H1 (cell line): ENCODE measurements at regions not wholly inside any gene's neighbourhood (a gene's known extent, or its start where the extent isn't known, plus 50 kb on each side); places are given as distances from the start of the nearest gene placed in this dataset.

Experiments used
- KDM1A ChIP-seq: fragments of 200-600, 300-600 bp; sonication (generic); IDR thresholded peaks from 2 replicates; pipeline ENCODE4 v1.7.1; 2016; ENCODE audit warnings: mild to moderate bottlenecking, low read length, borderline replicate concordance
- KDM4A ChIP-seq: IDR thresholded peaks from one replicate; pipeline ENCODE4 v1.7.1; 2012; ENCODE audit warnings: low read depth, mild to moderate bottlenecking, moderate library complexity, low read length, inconsistent platforms; ENCODE audit not compliant: severe bottlenecking
- PHF8 ChIP-seq: fragments of 200-600 bp; sonication (generic); conservative IDR thresholded peaks from 2 replicates; pipeline ENCODE4 v1.7.1; 2012; ENCODE audit warnings: low read depth, mild to moderate bottlenecking, inconsistent platforms, low read length, moderate library complexity
- POLR2AphosphoS5 ChIP-seq: IDR thresholded peaks from 2 replicates; pipeline ENCODE4 v1.6.1; 2011; ENCODE audit warnings: low read depth, low read length
- RAD21 ChIP-seq, 2 experiments: IDR thresholded peaks in 1 of 2; conservative IDR thresholded peaks in 1 of 2; 2 replicates each; pipeline ENCODE4 v1.6.1; 2011; ENCODE audit warnings: low read depth in 2 of 2, low read length in 2 of 2, improper control_type of control experiment in 1 of 2, inconsistent platforms in 1 of 2, mild to moderate bottlenecking in 1 of 2, moderate library complexity in 1 of 2
- SAP30 ChIP-seq: fragments of 300-600 bp; sonication (generic); IDR thresholded peaks from 2 replicates; pipeline ENCODE4 v1.7.1; 2012; ENCODE audit warnings: low read length, moderate library complexity, mild to moderate bottlenecking, inconsistent platforms; ENCODE audit not compliant: insufficient read depth, insufficient replicate concordance
- SIX5 ChIP-seq: IDR thresholded peaks from 2 replicates; pipeline ENCODE4 v1.6.1; 2011; ENCODE audit warnings: mild to moderate bottlenecking, low read depth, low read length
- TBP ChIP-seq: IDR thresholded peaks from 2 replicates; pipeline ENCODE4 v1.6.1; 2011; ENCODE audit warnings: low read depth, low read length, improper control_type of control experiment

DNA sequence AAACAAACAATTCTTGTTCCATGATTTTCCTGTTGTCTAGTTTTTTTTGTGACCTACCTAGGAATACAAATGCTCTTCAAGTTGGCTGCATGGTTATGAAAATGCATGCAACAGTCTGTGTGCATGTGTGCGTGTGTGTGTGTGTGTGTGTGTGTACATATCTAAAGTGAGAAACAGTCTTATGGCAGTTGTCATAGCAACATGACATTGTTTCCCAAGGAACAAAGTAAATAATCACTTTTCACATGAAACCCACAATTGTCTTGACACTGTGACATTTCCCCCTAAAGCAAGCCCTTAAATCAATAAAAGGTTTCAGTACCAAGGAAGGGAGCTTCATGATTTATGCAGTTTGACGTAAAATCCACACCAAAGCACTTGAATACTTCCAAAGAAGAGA is 758.4 kb downstream of the CDH8 start (continued):
- TF ChIP-seq PHF8 (no peak), KDM1A (no peak), SAP30 (no peak), RAD21 (IDR thresholded peaks at IDR 0.05 in 1 of 2, conservative IDR thresholded peaks at IDR 0.05 in 1 of 2; ENCODE audit: low read depth in 2 of 2, low read length in 2 of 2) (no peak), TBP (no peak), KDM4A (no peak), SIX5 (no peak), POLR2AphosphoS5 (no peak)
